ENCODE measurements at regions not wholly inside any gene's neighbourhood (a gene's known extent, or its start where the extent isn't known, plus 50 kb on each side); places are given as distances from the start of the nearest gene placed in this dataset.

DNA sequence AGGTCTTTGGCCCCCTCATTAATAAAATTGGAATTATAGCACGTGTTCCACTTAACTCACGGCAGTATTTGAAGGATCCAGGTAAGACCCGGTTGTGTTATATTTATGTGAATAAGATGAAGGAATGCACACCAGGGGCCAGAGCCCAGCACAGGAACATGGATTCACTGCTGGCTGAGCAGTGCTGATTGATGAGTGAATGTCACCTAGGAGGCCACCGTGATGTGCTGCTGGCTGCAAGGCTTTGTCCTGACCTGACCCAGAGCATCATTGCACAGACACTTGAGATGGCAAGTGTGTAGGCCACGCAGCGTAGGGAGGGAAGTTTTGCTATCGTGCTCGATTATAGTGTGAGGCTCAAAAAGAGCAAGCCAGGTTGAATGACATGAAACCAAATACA, 350.7 kb upstream of the MGMT start:
- no peaks in the 10 kb centered on the region for H3K27me3 Mint-ChIP-seq
- DNase-seq (no peak), ATAC-seq (no peak)
- no peak overlapping the region for H3K4me3 Mint-ChIP-seq
- POLR2A ChIA-PET = no interaction called here
- no peaks in the 10 kb centered on the region for H3K36me3 Mint-ChIP-seq
- H3K27ac Mint-ChIP-seq = peak overlapping the region in 1 of 10 donors; percentile 17
- peaks cover 0 to 7% (median 0%) of the 10 kb centered on the region in 9 donors for H3K9me3 Mint-ChIP-seq
- H3K4me1 Mint-ChIP-seq = peaks cover 5 to 18% (median 11%) of the 10 kb centered on the region in 4 donors

DNA sequence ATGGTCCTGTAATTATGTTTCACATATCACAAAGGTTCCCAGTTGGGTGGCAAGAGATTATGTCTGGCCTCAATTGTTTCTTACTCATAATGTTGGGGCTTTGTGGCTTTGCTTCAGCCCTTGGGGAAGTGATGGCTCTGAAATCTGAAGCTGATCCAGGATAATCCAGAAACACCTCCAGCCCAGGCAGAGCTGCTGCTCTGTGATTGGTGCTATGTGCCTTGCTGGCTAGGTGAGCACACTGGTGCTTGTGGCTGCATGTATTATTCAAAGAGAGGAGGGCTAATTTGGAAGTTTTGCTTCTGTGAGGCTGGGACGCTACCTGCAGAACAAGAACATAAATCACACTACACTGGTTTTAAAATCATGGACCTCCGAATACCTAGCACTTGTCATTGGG, 346.6 kb upstream of the MGMT start:
- Mint-ChIP-seq H3K4me1 (peaks cover 11 to 34% (median 24%) of the 10 kb centered on the region in 4 donors), H3K4me3 (no peak overlapping the region), H3K36me3 (peaks cover 0 to 3% (median 0%) of the 10 kb centered on the region in 3 donors), H3K27me3 (no peaks in the 10 kb centered on the region), H3K27ac (peak overlapping the region in 3 of 10 donors; percentile 9 to 58 (median 34)), H3K9me3 (peaks cover 0 to 7% (median 0%) of the 10 kb centered on the region in 9 donors)
- POLR2A ChIA-PET = interaction anchor here (1.6 kb wide), 1 partner anchor 84 kb away, joined by 4 read pairs; no protein-coding TSS in a partner anchor
- ATAC-seq (no peak), DNase-seq (no peak)

DNA sequence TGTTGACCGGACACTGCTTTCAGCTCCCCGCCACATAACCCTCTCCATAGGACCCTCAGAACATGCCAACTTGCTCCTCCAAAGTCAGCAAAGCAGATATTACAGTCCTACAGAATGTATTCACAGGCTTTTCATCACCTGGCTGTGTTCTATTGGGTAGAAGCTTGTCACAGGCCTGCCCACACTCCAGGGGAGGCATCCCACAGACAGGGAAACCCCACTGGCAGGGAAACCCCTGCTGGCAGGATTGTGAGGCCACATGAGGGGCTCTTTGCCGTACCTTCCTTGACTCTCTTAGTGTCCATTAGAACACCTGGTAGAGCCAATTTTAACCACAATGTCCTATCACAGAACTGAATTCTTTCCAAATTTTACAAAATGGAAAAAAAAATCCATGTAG, 344.2 kb upstream of the MGMT start:
- no peak for ATAC-seq

DNA sequence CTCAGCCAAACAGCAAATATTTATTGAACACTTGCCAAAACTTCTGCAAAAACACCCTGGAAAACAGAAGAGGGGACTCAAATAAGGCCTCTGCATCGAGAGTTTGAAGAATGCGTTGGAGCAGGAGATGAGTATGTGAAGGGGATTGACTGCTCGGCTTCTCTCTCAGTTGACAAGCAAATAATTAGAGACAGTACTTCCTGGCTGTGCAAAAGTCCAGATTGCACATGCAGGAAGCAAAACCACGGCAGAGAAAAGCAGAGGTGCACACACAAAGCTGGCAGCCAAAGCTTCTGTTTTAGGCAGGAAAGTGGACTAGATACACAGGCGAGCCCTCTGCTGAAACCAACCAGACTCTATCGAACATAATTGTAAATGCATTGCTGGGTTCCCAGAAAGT, 343.6 kb upstream of the MGMT start:
- Mint-ChIP-seq H3K27me3 (no peaks in the 10 kb centered on the region), H3K4me3 (no peak overlapping the region), H3K27ac (peak overlapping the region in 1 of 10 donors; percentile 32), H3K9me3 (peaks cover 0 to 8% (median 0%) of the 10 kb centered on the region in 9 donors), H3K4me1 (peaks cover 11 to 34% (median 24%) of the 10 kb centered on the region in 4 donors), H3K36me3 (peaks cover 0 to 7% (median 0%) of the 10 kb centered on the region in 3 donors)
- ATAC-seq (no peak), DNase-seq (no peak)
- POLR2A ChIA-PET = no interaction called here

More for the DNA sequence above, 344.2 kb upstream of the MGMT start:
- Mint-ChIP-seq H3K36me3 (peaks cover 0 to 7% (median 0%) of the 10 kb centered on the region in 3 donors), H3K27me3 (no peaks in the 10 kb centered on the region), H3K4me1 (peaks cover 11 to 34% (median 24%) of the 10 kb centered on the region in 4 donors), H3K4me3 (no peak overlapping the region), H3K27ac (peak overlapping the region in 2 of 10 donors; percentile 11 to 74), H3K9me3 (peaks cover 0 to 8% (median 0%) of the 10 kb centered on the region in 9 donors)
- DNase-seq = no peak
- POLR2A ChIA-PET = interaction anchor here (0.6 kb wide), 1 partner anchor 22 kb away, joined by 3 read pairs; no protein-coding TSS in a partner anchor

DNA sequence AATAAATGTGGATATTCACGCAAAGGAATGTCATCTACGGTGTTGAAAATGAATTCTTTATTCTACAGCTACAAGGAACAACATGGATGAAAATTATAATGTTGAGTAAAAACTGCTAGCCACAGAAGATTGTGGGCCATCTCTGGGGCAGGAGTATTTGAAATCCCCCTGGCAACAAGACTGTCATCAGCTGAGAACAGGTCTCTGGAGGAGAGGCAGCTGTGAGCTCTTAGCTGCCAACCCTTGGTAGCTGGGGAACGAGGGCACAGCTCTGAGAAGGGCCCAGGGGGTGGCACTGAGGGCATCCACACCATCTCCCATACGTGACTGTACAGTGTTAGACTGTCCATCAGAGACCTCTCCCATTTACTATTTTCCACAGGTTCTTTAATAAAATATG, 340.1 kb upstream of the MGMT start:
- Mint-ChIP-seq H3K4me3 (no peak overlapping the region), H3K4me1 (peaks cover 3 to 16% (median 11%) of the 10 kb centered on the region in 4 donors), H3K27me3 (peaks cover 0 to 23% (median 3%) of the 10 kb centered on the region in 5 donors), H3K9me3 (peaks cover 0 to 8% (median 0%) of the 10 kb centered on the region in 9 donors), H3K27ac (no peak overlapping the region), H3K36me3 (peaks cover 0 to 7% (median 0%) of the 10 kb centered on the region in 3 donors)
- DNase-seq (no peak), ATAC-seq (no peak)
- POLR2A ChIA-PET = interaction anchor here (0.7 kb wide), 1 partner anchor 26 kb away, joined by 4 read pairs; no protein-coding TSS in a partner anchor

DNA sequence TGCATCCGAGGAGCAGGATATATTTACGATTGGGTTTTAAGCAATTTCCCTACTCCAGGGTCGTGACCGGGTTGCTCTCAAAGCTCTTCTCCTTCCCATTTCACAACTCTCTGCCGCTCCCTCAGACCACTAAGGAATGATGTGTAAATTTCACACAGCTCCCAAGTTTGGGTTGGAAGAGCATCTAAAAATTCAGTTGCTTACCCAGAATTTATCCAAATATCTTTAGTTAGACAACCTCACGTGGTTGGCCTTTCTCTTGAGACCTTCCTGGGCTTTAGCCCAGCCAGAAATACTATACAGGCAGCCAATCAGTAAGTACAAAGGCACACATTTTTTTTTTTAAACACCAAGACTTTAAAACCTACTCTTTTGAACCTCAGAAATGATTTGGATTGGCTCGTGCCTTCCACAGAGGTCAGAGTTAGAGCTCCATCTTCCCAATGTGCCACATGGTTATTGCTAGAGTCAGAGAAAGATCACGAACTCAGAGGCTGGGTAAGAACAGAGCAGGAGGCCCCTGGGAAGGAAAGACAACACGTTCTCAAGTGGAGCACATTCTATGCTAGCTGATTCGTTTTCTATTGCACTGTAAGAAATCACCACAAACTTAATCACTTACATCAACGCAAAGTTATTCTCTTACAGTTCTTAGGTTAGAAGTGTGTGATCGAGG, 335.4 kb upstream of the MGMT start:
- DNase-seq (no peak), ATAC-seq (no peak)
- Mint-ChIP-seq H3K4me1 (peaks cover 0 to 9% (median 0%) of the 10 kb centered on the region in 4 donors), H3K27me3 (peaks cover 0 to 23% (median 3%) of the 10 kb centered on the region in 5 donors), H3K9me3 (no peaks in the 10 kb centered on the region), H3K27ac (no peak overlapping the region), H3K4me3 (no peak overlapping the region), H3K36me3 (no peaks in the 10 kb centered on the region)
- POLR2A ChIA-PET = no interaction called here

DNA sequence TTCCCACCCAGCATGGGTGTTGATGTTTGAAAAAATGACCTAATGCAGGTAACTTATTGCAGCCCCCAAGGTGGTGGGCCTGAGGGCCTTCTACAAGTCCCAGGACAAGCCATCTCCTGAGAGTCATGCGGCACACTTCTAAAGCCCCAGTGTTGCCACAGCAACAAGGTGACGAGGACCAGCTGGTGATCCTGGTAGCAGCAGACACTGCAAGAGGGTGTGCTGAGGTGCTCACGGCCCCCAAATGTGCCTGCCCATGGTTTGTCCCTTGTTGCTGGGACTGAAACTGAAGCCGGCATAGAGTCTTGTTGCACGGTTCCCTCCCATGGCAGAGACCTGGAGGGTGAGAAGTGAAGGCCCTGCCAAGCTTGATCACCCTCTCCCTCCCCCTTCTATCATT, 333.2 kb upstream of the MGMT start:
- H3K4me1 Mint-ChIP-seq = peaks cover 0 to 9% (median 0%) of the 10 kb centered on the region in 4 donors
- peaks cover 0 to 31% (median 3%) of the 10 kb centered on the region in 5 donors for H3K27me3 Mint-ChIP-seq
- no peak overlapping the region for H3K27ac Mint-ChIP-seq
- DNase-seq = no peak
- H3K36me3 Mint-ChIP-seq = no peaks in the 10 kb centered on the region
- no peaks in the 10 kb centered on the region for H3K9me3 Mint-ChIP-seq
- POLR2A ChIA-PET = no interaction called here
- no peak for ATAC-seq
- no peak overlapping the region for H3K4me3 Mint-ChIP-seq

DNA sequence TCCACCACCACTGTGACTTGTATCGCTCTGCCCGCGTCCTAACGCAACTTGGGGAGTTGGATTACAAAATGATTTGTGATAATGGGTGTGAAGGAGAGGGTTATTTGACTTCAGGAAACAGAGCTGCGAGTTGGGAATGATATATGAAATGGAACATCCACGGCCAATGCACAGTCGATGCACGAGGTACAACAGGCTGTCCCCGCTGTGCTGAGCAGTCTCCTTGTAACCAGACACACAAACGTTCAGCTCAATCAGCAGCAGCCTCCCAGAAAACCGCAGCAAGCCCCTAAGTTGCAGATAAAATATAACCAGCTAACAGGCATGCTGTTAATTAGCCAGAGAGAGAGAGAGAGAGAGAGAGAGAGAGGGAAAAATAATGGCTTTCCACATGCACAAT, 332.7 kb upstream of the MGMT start:
- peak overlapping the region in 1 of 10 donors; percentile 14 for H3K4me3 Mint-ChIP-seq
- H3K36me3 Mint-ChIP-seq = no peaks in the 10 kb centered on the region
- H3K4me1 Mint-ChIP-seq = peaks cover 0 to 9% (median 0%) of the 10 kb centered on the region in 4 donors
- ATAC-seq = no peak
- no peaks in the 10 kb centered on the region for H3K9me3 Mint-ChIP-seq
- H3K27ac Mint-ChIP-seq = peak overlapping the region in 1 of 10 donors; percentile 46
- DNase-seq = no peak
- peaks cover 0 to 35% (median 3%) of the 10 kb centered on the region in 5 donors for H3K27me3 Mint-ChIP-seq
- POLR2A ChIA-PET = no interaction called here

DNA sequence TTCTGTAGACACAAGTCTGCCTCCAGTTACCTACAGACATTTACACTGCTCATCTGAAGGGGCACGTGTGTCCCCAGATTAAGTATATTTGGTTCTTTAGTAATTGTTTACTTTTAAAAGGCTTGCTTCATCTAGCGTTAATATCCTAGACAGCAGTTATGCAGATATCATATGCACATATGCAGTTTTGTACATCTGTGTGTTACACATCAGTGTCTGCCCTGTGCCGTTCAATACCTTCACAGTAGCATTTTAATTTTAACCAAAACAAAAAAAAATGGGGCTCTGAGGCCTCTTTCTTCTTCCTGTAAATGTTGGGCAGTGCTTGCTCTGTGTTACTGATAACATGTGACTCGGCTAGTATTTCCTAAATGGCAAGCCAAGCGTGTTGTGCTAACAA, 331.4 kb upstream of the MGMT start:
- no peak for DNase-seq
- POLR2A ChIA-PET = no interaction called here
- H3K27ac Mint-ChIP-seq = no peak overlapping the region
- ATAC-seq = no peak
- H3K27me3 Mint-ChIP-seq = peaks cover 0 to 39% (median 5%) of the 10 kb centered on the region in 5 donors
- no peaks in the 10 kb centered on the region for H3K9me3 Mint-ChIP-seq
- no peak overlapping the region for H3K4me3 Mint-ChIP-seq
- H3K4me1 Mint-ChIP-seq = peaks cover 0 to 12% (median 4%) of the 10 kb centered on the region in 4 donors
- H3K36me3 Mint-ChIP-seq = no peaks in the 10 kb centered on the region

DNA sequence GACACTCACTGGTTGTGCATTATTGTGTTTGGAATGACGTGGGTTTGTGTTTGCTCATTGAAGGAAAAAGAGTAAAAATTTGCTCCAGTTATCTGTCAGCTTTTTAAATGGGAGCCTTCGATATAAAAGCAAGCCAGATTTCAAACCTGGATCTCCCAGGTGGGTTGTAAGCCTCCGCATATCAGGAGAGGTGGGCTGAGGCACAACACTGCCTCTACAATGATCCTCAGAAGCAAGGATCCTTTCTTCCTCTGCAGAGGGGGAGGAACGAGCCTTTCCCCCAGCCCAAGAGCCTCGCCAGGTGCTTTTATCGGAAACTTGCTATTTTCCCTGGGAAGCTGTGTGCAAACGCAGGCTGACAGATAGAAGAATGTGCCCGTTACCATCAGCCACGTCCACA, 331.0 kb upstream of the MGMT start:
- H3K27ac Mint-ChIP-seq = no peak overlapping the region
- H3K4me1 Mint-ChIP-seq = peaks cover 0 to 16% (median 7%) of the 10 kb centered on the region in 4 donors
- H3K9me3 Mint-ChIP-seq = no peaks in the 10 kb centered on the region
- peaks cover 0 to 34% (median 5%) of the 10 kb centered on the region in 5 donors for H3K27me3 Mint-ChIP-seq
- POLR2A ChIA-PET = no interaction called here
- DNase-seq (no peak), ATAC-seq (no peak)
- no peaks in the 10 kb centered on the region for H3K36me3 Mint-ChIP-seq
- H3K4me3 Mint-ChIP-seq = no peak overlapping the region

DNA sequence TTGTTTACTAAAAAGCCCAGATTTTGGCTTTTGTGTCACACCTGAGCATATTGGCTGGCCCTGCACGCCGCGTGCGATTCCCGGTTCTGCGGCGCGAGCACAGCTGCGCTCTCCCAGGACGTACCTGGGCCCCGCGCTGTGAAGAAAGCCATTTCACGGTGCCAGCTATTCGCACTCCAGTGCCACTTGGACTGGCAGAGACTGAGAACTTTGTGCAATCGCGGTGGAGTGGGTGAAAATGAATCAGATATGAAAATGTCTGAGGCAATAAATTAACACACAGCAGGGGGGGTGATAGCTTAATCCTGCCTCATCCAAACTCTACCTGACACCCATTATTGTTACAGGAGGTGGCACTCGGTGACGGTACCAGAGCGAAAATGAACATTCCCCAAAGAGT, 330.1 kb upstream of the MGMT start:
- Mint-ChIP-seq H3K27ac (peak overlapping the region in 1 of 10 donors; percentile 43), H3K27me3 (peaks cover 0 to 26% (median 5%) of the 10 kb centered on the region in 5 donors), H3K4me3 (no peak overlapping the region), H3K4me1 (peaks cover 3 to 21% (median 11%) of the 10 kb centered on the region in 4 donors), H3K36me3 (no peaks in the 10 kb centered on the region), H3K9me3 (no peaks in the 10 kb centered on the region)
- DNase-seq (no peak), ATAC-seq (no peak)
- POLR2A ChIA-PET = no interaction called here

DNA sequence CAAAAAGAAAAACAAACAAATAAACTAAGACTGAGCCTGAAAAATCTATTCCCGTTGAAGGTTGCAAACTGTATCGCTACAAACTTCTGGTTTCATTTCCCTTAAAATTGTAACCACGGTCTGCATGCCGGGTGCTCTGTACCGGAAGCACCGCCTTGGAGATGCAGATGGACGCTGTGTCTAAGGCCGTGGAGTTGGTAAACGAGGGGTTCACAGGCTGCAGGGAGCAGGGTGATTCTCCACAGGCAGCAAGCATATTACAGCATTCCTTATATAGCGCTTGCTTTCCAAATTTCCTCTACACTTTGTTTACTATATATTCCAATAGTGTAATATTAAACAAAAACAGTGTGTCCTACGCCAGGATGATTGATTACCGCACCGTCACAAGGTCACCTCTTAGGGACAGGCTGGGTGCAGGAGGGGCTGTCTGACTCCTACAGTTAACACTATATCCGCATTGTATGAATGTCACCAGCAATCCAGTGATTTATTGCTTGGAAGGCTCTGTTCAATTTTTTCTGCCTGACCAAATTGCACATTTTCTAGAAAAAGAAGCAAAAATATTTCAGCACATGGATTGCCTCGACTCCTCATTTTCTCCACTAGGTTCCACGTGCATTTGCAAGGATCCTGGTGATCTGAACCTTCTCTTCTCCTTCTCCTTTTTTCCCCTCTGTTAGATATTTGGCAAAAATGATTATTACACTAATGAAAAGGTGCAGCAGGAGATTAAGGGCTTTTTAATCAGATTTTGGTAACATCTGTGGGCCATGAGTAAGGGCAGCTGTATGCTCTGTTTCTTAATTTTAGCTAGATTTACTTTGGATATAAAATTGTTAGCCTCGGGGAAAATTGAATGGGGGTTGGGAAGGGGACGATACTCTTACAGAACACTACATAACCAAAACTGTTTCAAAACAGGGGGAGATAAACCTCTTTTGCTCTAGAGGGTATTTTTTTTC, 325.8 kb upstream of the MGMT start:
- ATAC-seq (peak in 1 of 2 donors; percentile 46), DNase-seq (peak in 1 of 10 donors; percentile 6)
- POLR2A ChIA-PET = no interaction called here
- peaks cover 5 to 15% (median 11%) of the 10 kb centered on the region in 4 donors for H3K4me1 Mint-ChIP-seq
- no peaks in the 10 kb centered on the region for H3K36me3 Mint-ChIP-seq
- no peaks in the 10 kb centered on the region for H3K9me3 Mint-ChIP-seq
- H3K27me3 Mint-ChIP-seq = peaks cover 0 to 25% (median 6%) of the 10 kb centered on the region in 5 donors
- H3K27ac Mint-ChIP-seq = peak overlapping the region in 1 of 10 donors; percentile 46
- H3K4me3 Mint-ChIP-seq = peak overlapping the region in 7 of 10 donors; percentile 6 to 59 (median 34)
